ENCODE measurements at regions not wholly inside any gene's neighbourhood (a gene's known extent, or its start where the extent isn't known, plus 50 kb on each side); places are given as distances from the start of the nearest gene placed in this dataset.

- no peak overlapping the region for H3K4me3 ChIP-seq (ENCODE audit: low read depth, low read length)
- CTCF ChIA-PET, result no interaction called here
- DNase-seq (ENCODE audit: low read depth, low spot score), result no peak
- no peak for TF ChIP-seq CTCF (IDR thresholded peaks at IDR 0.05; ENCODE audit: insufficient read depth, low read length, missing control alignments)
- POLR2A ChIA-PET, result no interaction called here
These were observed 152.2 kb downstream of the TMEM161B start for GRCh38 chr5:88116396-88116795.

DNA sequence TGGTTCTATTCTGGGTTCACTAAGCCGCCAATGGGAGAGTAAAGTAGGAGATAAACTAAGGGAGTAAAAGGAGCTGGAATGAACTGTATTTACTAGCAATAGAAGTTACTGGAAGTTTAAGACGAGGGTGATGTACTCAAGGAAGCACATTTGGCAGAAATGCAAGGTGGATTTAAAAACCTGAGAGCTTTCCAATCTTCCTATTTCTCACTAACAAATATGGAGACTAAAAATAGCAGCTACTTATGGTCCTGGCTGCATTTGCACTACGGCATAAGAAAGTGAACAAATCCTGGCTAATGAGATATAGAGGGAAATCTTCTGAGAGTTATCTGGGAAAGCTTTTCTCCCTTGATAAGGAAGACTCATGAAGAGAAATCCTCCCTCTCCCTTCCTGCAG is 153.4 kb downstream of the TMEM161B start:
- DNase-seq (ENCODE audit: low read depth, low spot score), result no peak
- no peak for TF ChIP-seq CTCF (IDR thresholded peaks at IDR 0.05; ENCODE audit: insufficient read depth, low read length, missing control alignments)
- CTCF ChIA-PET, result no interaction called here
- no peak overlapping the region for H3K4me3 ChIP-seq (ENCODE audit: low read depth, low read length)
- POLR2A ChIA-PET, result no interaction called here

DNA sequence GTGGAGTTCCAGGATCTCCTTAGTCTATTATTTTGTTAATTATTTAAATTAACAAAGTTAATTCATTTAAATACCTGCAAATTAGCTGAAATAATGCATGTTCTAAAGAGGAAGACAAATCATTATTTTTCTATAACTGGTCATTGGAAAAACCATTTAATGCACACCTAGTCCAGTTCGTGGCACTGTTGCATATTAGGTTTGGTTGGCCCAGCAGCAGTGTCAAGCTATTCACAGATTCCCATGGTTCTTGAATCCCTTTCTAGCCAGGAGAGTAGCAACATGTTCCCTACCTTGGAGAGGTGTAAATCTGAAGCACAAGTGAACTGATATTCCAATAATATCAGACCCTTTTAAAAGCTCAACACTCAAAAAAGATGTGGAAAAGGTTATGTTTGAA is 155.2 kb downstream of the TMEM161B start:
- no peak for TF ChIP-seq CTCF (IDR thresholded peaks at IDR 0.05; ENCODE audit: insufficient read depth, low read length, missing control alignments)
- CTCF ChIA-PET, result no interaction called here
- no peak for DNase-seq (ENCODE audit: low read depth, low spot score)
- POLR2A ChIA-PET, result no interaction called here
- no peak overlapping the region for H3K4me3 ChIP-seq (ENCODE audit: low read depth, low read length)

DNA sequence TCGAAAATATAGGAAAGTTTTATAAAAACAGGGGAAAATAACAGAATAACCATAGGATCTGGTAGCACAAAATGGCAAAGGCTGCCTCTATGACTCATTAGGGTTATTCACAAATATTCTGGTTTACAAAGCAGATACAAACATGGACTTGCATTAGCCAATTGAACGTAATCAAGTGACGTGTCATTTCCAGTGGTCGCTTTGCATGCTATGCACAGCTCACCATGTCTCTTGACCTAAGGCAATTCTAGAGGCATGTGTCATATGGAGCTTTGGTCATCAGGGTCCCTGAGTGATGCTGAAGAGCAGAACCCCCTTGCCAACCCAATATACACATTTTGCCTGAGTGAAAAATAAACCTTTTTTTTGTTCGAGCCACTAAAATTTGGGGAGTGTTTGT is 158.8 kb downstream of the TMEM161B start:
- H3K4me3 ChIP-seq (ENCODE audit: low read depth, low read length), result no peak overlapping the region
- no peak for TF ChIP-seq CTCF (IDR thresholded peaks at IDR 0.05; ENCODE audit: insufficient read depth, low read length, missing control alignments)
- POLR2A ChIA-PET, result no interaction called here
- CTCF ChIA-PET, result no interaction called here
- no peak for DNase-seq (ENCODE audit: low read depth, low spot score)

DNA sequence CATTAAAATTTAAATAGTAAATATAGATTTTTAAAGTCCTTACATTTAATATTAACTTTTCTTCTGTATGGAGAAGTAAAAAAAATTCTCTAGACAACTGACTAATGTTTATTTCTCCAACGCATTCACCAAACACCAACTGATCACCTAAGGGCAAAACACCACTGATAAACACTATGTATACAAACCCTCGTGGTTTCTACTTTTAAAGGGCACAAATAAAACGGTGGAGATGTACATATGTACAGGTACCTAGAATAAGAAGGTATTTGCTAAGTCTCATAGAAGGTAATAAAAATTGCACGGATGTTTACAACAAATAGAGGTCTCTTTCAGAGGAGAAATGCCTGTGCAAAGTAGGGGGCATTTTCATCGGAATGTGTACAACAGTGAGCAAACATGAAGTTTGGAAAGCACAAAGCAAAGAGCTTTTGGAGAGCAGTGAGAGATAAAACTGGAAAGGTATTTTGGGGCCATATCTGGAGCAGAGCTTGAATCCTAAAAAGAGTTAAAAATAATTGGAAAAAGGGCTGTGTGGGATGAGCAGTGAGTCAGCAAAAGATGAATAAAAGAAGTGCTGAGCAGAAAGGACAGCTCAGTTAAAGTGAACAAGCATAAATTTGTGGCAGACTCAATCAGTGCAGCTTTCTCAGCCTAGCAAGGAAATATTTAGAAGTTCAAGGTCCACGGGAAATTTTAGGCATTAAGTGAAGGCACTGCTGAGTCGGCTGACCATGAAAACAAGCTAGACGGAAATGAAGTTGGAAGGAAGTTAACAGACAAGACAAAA is 160.0 kb downstream of the TMEM161B start:
- ChIA-PET CTCF (no interaction called here), POLR2A (no interaction called here)
- no peak for TF ChIP-seq CTCF (IDR thresholded peaks at IDR 0.05; ENCODE audit: insufficient read depth, low read length, missing control alignments)
- no peak overlapping the region for H3K4me3 ChIP-seq (ENCODE audit: low read depth, low read length)
- DNase-seq (ENCODE audit: low read depth, low spot score), result no peak

- POLR2A ChIA-PET, result no interaction called here
- CTCF ChIA-PET, result no interaction called here
- no peak for DNase-seq (ENCODE audit: low read depth, low spot score)
- TF ChIP-seq CTCF (IDR thresholded peaks at IDR 0.05; ENCODE audit: insufficient read depth, low read length, missing control alignments), result no peak
- no peak overlapping the region for H3K4me3 ChIP-seq (ENCODE audit: low read depth, low read length)
These were observed 173.6 kb downstream of the TMEM161B start for GRCh38 chr5:88094906-88095496.
